ENCODE measurements at regions not wholly inside any gene's neighbourhood (a gene's known extent, or its start where the extent isn't known, plus 50 kb on each side); places are given as distances from the start of the nearest gene placed in this dataset.
"Not testable (repeated sequence)": the region's sequence is repeated elsewhere in the genome, so short reads cannot be mapped to it uniquely, and the experiment has no call there.

DNA sequence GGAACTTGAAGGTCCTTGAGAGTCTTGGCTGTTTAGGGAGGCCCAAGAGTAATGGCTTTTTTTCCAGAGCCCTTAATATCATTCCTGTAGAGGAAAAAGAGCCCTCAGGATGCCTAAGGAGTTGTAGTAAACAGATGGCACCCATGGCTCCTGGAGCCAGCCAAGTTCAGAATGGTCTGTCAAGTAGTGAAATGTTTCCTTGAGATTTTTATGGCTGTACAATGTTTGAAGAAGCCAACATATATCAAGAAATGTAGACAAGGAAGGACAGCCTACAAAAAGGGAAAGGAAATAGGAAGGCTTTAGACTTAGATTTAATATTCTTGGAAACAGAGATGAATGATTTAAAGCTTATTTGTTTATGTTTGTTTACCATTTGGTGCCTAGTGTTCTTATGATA is 334.8 kb downstream of the SATB1 start:
- peaks cover 18 to 28% of the 10 kb centered on the region in 2 donors for H3K4me1 ChIP-seq (ENCODE audit: control insufficient read depth in 2 of 2, insufficient read depth in 2 of 2, low read length in 2 of 2)
- H3K27me3 ChIP-seq (ENCODE audit: control insufficient read depth in 2 of 2, insufficient read depth in 1 of 2, low read length in 1 of 2), result no peaks in the 10 kb centered on the region
- no peaks in the 10 kb centered on the region for H3K36me3 ChIP-seq (ENCODE audit: control insufficient read depth in 2 of 2, insufficient read depth in 2 of 2, low read length in 1 of 2)
- H3K9me3 ChIP-seq (ENCODE audit: control insufficient read depth in 2 of 2, insufficient read depth in 1 of 2, low read length in 1 of 2), result no peaks in the 10 kb centered on the region
- H3K27ac ChIP-seq (ENCODE audit: low read depth in 1 of 2, low read length in 1 of 2), result no peak overlapping the region
- H3K4me3 ChIP-seq (ENCODE audit: low read length in 2 of 2), result no peak overlapping the region
- no peak for DNase-seq (ENCODE audit: low read depth in 6 of 9, low spot score in 9 of 9)

DNA sequence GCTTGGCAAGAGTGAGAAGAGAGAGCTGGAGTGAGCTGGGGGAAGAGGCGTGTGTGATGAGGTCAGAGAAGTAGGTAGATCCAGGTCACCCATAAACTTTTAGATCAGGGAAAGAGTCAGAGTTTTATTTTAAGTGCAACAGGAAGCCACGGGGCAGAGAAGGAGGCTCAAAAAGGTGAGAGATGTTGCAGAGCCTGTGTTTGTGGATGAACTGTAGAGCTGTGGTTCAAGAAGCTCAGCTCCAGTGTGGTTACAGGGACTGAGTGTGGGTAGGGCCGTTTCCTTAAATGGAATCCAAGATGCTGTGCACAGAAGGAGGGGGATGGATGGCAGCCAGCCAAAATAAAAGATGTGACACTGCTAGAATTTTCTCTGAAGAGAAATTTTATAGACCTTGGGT is 337.2 kb downstream of the SATB1 start:
- 7% methylated on average over 3 of the region's 3 CpGs for WGBS
- no peaks in the 10 kb centered on the region for H3K36me3 ChIP-seq (ENCODE audit: control insufficient read depth in 2 of 2, insufficient read depth in 2 of 2, low read length in 1 of 2)
- peaks cover 18 to 29% of the 10 kb centered on the region in 2 donors for H3K4me1 ChIP-seq (ENCODE audit: control insufficient read depth in 2 of 2, insufficient read depth in 2 of 2, low read length in 2 of 2)
- H3K4me3 ChIP-seq (ENCODE audit: low read length in 2 of 2), result no peak overlapping the region
- peak overlapping the region in 1 of 2 donors; percentile 67 for H3K27ac ChIP-seq (ENCODE audit: low read depth in 1 of 2, low read length in 1 of 2)
- DNase-seq (ENCODE audit: low read depth in 6 of 9, low spot score in 9 of 9), result peak in 7 of 9 donors; percentile 14 to 76 (median 37)
- no peaks in the 10 kb centered on the region for H3K27me3 ChIP-seq (ENCODE audit: control insufficient read depth in 2 of 2, insufficient read depth in 1 of 2, low read length in 1 of 2)
- H3K9me3 ChIP-seq (ENCODE audit: control insufficient read depth in 2 of 2, insufficient read depth in 1 of 2, low read length in 1 of 2), result no peaks in the 10 kb centered on the region

DNA sequence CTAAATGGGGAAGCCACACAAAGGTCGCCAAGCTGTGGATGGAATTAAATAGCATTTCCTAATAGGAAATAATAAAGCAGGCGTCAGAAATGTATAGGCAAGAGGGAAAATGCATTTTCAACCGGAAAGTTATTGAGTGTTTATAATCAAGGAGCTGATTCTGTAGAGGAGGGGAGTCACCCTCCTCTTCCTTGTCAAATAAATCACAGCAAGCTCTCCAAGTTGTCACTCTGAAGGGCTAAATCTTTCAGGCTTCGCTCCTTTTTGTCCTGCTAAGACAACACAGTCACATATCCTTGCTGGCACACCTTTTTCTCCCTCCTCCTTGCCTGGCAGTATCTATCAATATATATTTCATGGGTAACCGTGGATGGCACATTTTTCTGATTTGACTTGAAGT is 338.4 kb downstream of the SATB1 start:
- H3K9me3 ChIP-seq (ENCODE audit: control insufficient read depth in 2 of 2, insufficient read depth in 1 of 2, low read length in 1 of 2), result no peaks in the 10 kb centered on the region
- no peak overlapping the region for H3K27ac ChIP-seq (ENCODE audit: low read depth in 1 of 2, low read length in 1 of 2)
- no peak overlapping the region for H3K4me3 ChIP-seq (ENCODE audit: low read length in 2 of 2)
- 79% methylated on average over 5 of the region's 5 CpGs for WGBS
- no peak for DNase-seq (ENCODE audit: low read depth in 6 of 9, low spot score in 9 of 9)
- H3K4me1 ChIP-seq (ENCODE audit: control insufficient read depth in 2 of 2, insufficient read depth in 2 of 2, low read length in 2 of 2), result peaks cover 18 to 29% of the 10 kb centered on the region in 2 donors
- no peaks in the 10 kb centered on the region for H3K36me3 ChIP-seq (ENCODE audit: control insufficient read depth in 2 of 2, insufficient read depth in 2 of 2, low read length in 1 of 2)
- H3K27me3 ChIP-seq (ENCODE audit: control insufficient read depth in 2 of 2, insufficient read depth in 1 of 2, low read length in 1 of 2), result no peaks in the 10 kb centered on the region

DNA sequence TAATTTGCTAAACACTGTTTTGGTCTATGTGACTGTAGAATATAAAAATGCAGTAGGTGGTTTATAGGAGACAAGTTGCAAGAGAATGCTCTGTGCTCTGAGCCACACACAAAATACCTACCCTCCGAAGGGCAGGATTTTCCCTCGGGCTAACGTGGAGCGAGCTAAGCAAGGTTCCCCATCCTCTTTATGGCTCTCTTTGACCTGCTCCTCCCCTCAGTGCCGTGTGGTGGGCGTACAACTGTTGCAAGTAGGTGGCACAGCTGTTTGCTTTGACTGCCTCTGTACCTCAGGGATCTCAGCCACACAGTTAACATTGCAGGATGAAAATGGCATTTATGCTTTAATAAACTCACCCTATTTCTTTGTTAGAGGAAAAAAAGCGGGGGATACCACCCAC is 339.1 kb downstream of the SATB1 start:
- Histone ChIP-seq H3K4me3 (ENCODE audit: low read length in 2 of 2) (peak overlapping the region in 1 of 2 donors; percentile 10), H3K27ac (ENCODE audit: low read depth in 1 of 2, low read length in 1 of 2) (peak overlapping the region; percentile 2 to 15), H3K4me1 (ENCODE audit: control insufficient read depth in 2 of 2, insufficient read depth in 2 of 2, low read length in 2 of 2) (peaks cover 18 to 29% of the 10 kb centered on the region in 2 donors), H3K36me3 (ENCODE audit: control insufficient read depth in 2 of 2, insufficient read depth in 2 of 2, low read length in 1 of 2) (no peaks in the 10 kb centered on the region), H3K9me3 (ENCODE audit: control insufficient read depth in 2 of 2, insufficient read depth in 1 of 2, low read length in 1 of 2) (no peaks in the 10 kb centered on the region), H3K27me3 (ENCODE audit: control insufficient read depth in 2 of 2, insufficient read depth in 1 of 2, low read length in 1 of 2) (no peaks in the 10 kb centered on the region)
- WGBS, result 24% methylated on average over 7 of the region's 7 CpGs
- DNase-seq (ENCODE audit: low read depth in 6 of 9, low spot score in 9 of 9), result peak in 7 of 9 donors; percentile 11 to 63 (median 32)

DNA sequence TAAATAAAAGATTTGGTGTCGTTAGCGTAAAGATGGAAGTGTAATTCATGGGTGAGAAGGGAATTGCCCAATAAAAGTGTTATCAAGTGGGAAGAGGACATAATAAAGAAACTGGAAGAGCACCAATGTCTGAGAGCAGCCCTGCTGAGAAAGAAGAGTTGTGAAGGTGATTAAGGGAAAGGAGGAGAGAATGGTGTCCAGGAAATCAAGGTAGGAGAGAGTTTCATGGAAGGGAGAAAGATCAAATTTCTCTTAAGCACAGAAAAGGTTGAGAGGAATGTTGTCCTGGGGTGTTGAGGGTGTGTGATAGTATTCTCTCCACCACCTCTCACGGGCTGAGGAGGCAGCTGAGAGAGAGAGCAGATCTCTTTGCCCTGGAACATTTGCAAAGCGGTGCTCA is 339.7 kb downstream of the SATB1 start:
- Histone ChIP-seq H3K27me3 (ENCODE audit: control insufficient read depth in 2 of 2, insufficient read depth in 1 of 2, low read length in 1 of 2) (no peaks in the 10 kb centered on the region), H3K4me1 (ENCODE audit: control insufficient read depth in 2 of 2, insufficient read depth in 2 of 2, low read length in 2 of 2) (peaks cover 18 to 29% of the 10 kb centered on the region in 2 donors), H3K4me3 (ENCODE audit: low read length in 2 of 2) (no peak overlapping the region), H3K36me3 (ENCODE audit: control insufficient read depth in 2 of 2, insufficient read depth in 2 of 2, low read length in 1 of 2) (no peaks in the 10 kb centered on the region), H3K9me3 (ENCODE audit: control insufficient read depth in 2 of 2, insufficient read depth in 1 of 2, low read length in 1 of 2) (no peaks in the 10 kb centered on the region), H3K27ac (ENCODE audit: low read depth in 1 of 2, low read length in 1 of 2) (peak overlapping the region in 1 of 2 donors; percentile 15)
- 64% methylated on average over 4 of the region's 4 CpGs for WGBS
- DNase-seq (ENCODE audit: low read depth in 6 of 9, low spot score in 9 of 9), result no peak

DNA sequence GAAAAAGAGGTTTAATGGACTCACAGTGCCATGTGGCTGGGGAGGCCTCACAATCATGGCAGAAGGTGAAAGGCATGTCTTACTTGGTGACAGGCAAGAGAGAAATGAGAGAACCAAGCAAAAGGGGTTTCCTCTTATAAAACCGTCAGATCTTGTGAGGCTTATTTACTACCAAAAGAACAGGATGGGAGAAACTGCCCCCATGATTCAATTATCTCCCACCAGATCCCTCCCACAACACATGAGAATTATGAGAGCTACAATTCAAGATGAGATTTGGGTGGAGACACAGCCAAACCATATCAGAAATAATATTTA is 340.8 kb upstream of the TBC1D5 start:
- H3K27me3 ChIP-seq (ENCODE audit: control insufficient read depth in 2 of 2, insufficient read depth in 1 of 2, low read length in 1 of 2); DNase-seq (ENCODE audit: low read depth in 6 of 9, low spot score in 9 of 9); H3K36me3 ChIP-seq (ENCODE audit: control insufficient read depth in 2 of 2, insufficient read depth in 2 of 2, low read length in 1 of 2); H3K9me3 ChIP-seq (ENCODE audit: control insufficient read depth in 2 of 2, insufficient read depth in 1 of 2, low read length in 1 of 2); H3K27ac ChIP-seq (ENCODE audit: low read depth in 1 of 2, low read length in 1 of 2); H3K4me3 ChIP-seq (ENCODE audit: low read length in 2 of 2): not testable (repeated sequence)
- 100% methylated on average over 1 of the region's 1 CpG for WGBS
- H3K4me1 ChIP-seq (ENCODE audit: control insufficient read depth in 2 of 2, insufficient read depth in 2 of 2, low read length in 2 of 2), result peaks cover 14 to 28% of the 10 kb centered on the region in 2 donors

DNA sequence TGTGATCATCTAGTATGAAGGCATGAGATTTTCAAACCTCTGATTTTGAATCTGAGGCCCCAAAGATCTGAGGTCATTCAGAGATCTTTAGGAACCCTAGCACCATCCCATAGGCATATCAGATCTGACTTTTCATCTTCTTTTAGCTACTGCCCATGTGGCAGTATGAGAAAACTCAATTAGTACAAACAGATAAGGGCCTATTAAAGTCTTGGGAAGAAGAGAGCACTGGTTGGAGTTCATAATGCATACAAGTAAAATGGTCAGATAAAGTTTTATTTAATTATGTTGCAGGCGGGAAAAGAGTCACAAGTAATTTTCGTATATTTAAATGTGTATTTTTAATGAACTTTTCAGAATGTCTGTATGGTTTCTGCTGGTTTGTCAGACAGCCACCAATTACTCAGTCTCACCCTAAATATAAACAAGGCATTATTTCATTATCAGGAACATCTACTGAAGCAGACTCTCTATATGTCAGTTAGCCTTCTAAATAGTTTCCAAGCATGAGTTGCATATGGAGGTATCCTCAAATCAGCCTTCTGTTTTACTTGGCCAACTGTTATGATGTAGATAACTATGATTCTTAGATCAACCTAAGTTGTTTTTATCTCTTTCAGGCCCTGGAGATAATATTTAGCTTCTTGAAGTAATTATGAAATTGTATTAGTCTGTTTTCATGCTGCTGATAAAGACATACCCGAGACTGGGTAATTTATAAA is 340.3 kb upstream of the TBC1D5 start:
- H3K36me3 ChIP-seq (ENCODE audit: control insufficient read depth in 2 of 2, insufficient read depth in 2 of 2, low read length in 1 of 2), result no peaks in the 10 kb centered on the region
- 96% methylated on average over 3 of the region's 3 CpGs for WGBS
- no peaks in the 10 kb centered on the region for H3K9me3 ChIP-seq (ENCODE audit: control insufficient read depth in 2 of 2, insufficient read depth in 1 of 2, low read length in 1 of 2)
- H3K27ac ChIP-seq (ENCODE audit: low read depth in 1 of 2, low read length in 1 of 2), result no peak overlapping the region
- peaks cover 12 to 23% of the 10 kb centered on the region in 2 donors for H3K4me1 ChIP-seq (ENCODE audit: control insufficient read depth in 2 of 2, insufficient read depth in 2 of 2, low read length in 2 of 2)
- H3K4me3 ChIP-seq (ENCODE audit: low read length in 2 of 2), result no peak overlapping the region
- DNase-seq (ENCODE audit: low read depth in 6 of 9, low spot score in 9 of 9), result no peak
- H3K27me3 ChIP-seq (ENCODE audit: control insufficient read depth in 2 of 2, insufficient read depth in 1 of 2, low read length in 1 of 2), result no peaks in the 10 kb centered on the region

DNA sequence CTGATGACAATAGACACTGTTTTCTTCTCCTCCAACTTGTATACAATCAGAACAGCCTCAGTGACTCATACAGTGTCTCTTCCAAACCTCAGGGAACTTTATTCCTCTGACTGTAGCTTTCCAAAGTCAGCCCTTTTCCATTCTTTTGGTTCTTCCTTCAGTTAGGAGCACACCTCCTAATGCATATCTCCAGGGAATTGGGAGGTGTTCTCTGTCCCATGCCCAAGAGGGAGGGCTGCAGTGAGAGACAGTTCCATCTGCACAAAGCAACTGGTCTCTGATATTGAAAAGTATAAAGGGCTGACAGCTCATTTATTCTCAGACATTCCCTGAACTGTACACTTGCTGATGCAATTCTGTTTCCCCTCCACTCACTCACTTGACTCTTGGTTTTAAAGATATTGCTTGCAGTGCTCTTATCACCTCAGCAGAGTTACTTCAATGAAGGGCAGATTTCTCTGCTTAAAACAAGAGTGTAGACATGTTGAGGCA is 337.8 kb upstream of the TBC1D5 start:
- no peak overlapping the region for H3K4me3 ChIP-seq (ENCODE audit: low read length in 2 of 2)
- H3K4me1 ChIP-seq (ENCODE audit: control insufficient read depth in 2 of 2, insufficient read depth in 2 of 2, low read length in 2 of 2), result peaks cover 0 to 13% of the 10 kb centered on the region in 2 donors
- DNase-seq (ENCODE audit: low read depth in 6 of 9, low spot score in 9 of 9), result no peak
- no peaks in the 10 kb centered on the region for H3K9me3 ChIP-seq (ENCODE audit: control insufficient read depth in 2 of 2, insufficient read depth in 1 of 2, low read length in 1 of 2)
- no peaks in the 10 kb centered on the region for H3K27me3 ChIP-seq (ENCODE audit: control insufficient read depth in 2 of 2, insufficient read depth in 1 of 2, low read length in 1 of 2)
- H3K36me3 ChIP-seq (ENCODE audit: control insufficient read depth in 2 of 2, insufficient read depth in 2 of 2, low read length in 1 of 2), result no peaks in the 10 kb centered on the region
- H3K27ac ChIP-seq (ENCODE audit: low read depth in 1 of 2, low read length in 1 of 2), result no peak overlapping the region

DNA sequence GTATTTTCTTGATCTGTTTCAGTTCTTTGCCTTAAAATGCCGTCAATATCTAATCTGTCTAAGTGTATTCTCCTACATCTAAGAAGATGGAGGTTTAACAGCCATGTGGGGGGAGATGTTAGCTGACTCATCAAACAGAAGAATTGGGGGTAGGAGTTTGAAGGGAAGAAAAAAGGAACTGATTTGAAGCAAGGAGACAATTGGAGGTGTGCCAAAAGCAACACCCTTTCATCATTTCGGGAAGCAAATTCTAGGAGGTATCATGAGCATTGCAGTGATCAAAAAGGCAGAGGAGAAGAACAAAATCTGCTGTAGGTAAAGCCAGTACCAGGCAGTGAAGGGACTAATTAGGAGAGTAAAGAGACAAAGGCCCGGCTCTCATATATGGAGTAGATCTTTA is 337.3 kb upstream of the TBC1D5 start:
- Histone ChIP-seq H3K27ac (ENCODE audit: low read depth in 1 of 2, low read length in 1 of 2) (no peak overlapping the region), H3K27me3 (ENCODE audit: control insufficient read depth in 2 of 2, insufficient read depth in 1 of 2, low read length in 1 of 2) (no peaks in the 10 kb centered on the region), H3K4me1 (ENCODE audit: control insufficient read depth in 2 of 2, insufficient read depth in 2 of 2, low read length in 2 of 2) (peaks cover 0 to 13% of the 10 kb centered on the region in 2 donors), H3K9me3 (ENCODE audit: control insufficient read depth in 2 of 2, insufficient read depth in 1 of 2, low read length in 1 of 2) (no peaks in the 10 kb centered on the region), H3K4me3 (ENCODE audit: low read length in 2 of 2) (no peak overlapping the region), H3K36me3 (ENCODE audit: control insufficient read depth in 2 of 2, insufficient read depth in 2 of 2, low read length in 1 of 2) (no peaks in the 10 kb centered on the region)
- no peak for DNase-seq (ENCODE audit: low read depth in 6 of 9, low spot score in 9 of 9)
- 30% methylated on average over 3 of the region's 3 CpGs for WGBS

Data from thymus (tissue), 11 donors.